ENCODE measurements at regions not wholly inside any gene's neighbourhood (a gene's known extent, or its start where the extent isn't known, plus 50 kb on each side); places are given as distances from the start of the nearest gene placed in this dataset.

- H3K4me2 ChIP-seq (ENCODE audit: insufficient read depth in 1 of 2, low read depth in 2 of 2, low read length in 2 of 2): no peak overlapping the region
- 81% methylated on average over 2 of the region's 2 CpGs; no CpG with 5 or more reads in 1 of the 2 experiments for WGBS, 2 experiments (ENCODE audit: extremely low coverage in 1 of 2, insufficient coverage in 1 of 2, insufficient read length in 1 of 2, insufficient replicate concordance in 2 of 2, low coverage in 1 of 2, low lambda C conversion rate in 2 of 2, missing lambda C conversion rate in 1 of 2)
- no peak overlapping the region for H4K91ac ChIP-seq (replicated peaks; ENCODE audit: insufficient read length, low read length)
- no peak overlapping the region for H3K18ac ChIP-seq (ENCODE audit: extremely low read depth, low read length)
- no peaks in the 10 kb centered on the region for H3K36me3 ChIP-seq (ENCODE audit: control insufficient read depth in 2 of 4, insufficient read depth in 4 of 4, low read length in 3 of 4)
- DNase-seq (ENCODE audit: low read depth in 1 of 2, low spot score in 2 of 2) (no peak), FAIRE-seq (no peak)
- H3K14ac ChIP-seq (ENCODE audit: insufficient read length): no peak overlapping the region
- H2BK12ac ChIP-seq (ENCODE audit: low read depth, low read length): no peak overlapping the region
- no peak overlapping the region for H3K23ac ChIP-seq (ENCODE audit: insufficient read length)
- no peaks in the 10 kb centered on the region for H3K27me3 ChIP-seq (replicated peaks in 1 of 4; ENCODE audit: control insufficient read depth in 3 of 4, extremely low read depth in 1 of 4, insufficient read depth in 3 of 4, low read length in 3 of 4)
- no peak overlapping the region for H2AFZ ChIP-seq (ENCODE audit: low read length)
- no peaks in the 10 kb centered on the region for H3K23me2 ChIP-seq (ENCODE audit: low read depth, low read length)
- no peaks in the 10 kb centered on the region for H3K79me1 ChIP-seq (ENCODE audit: low read depth, low read length)
- H2BK20ac ChIP-seq (ENCODE audit: low read length): no peak overlapping the region
- no peak overlapping the region for H3K4ac ChIP-seq (replicated peaks; ENCODE audit: insufficient read length, low read depth, low read length)
- H3K4me3 ChIP-seq (ENCODE audit: extremely low read depth in 1 of 4, insufficient read depth in 2 of 4, low read depth in 3 of 4, low read length in 4 of 4): no peak overlapping the region
- H3K27ac ChIP-seq (ENCODE audit: low read depth, low read length): no peak overlapping the region
- no peak overlapping the region for H2AK5ac ChIP-seq (ENCODE audit: low read depth, low read length)
- POLR2A ChIA-PET (ENCODE audit: partially characterized antibody): no interaction called here
- no peak overlapping the region for H2BK5ac ChIP-seq (ENCODE audit: low read depth, low read length)
- no peak overlapping the region for H4K8ac ChIP-seq (ENCODE audit: extremely low read depth, insufficient read depth, low read length)
- no peak overlapping the region for H4K5ac ChIP-seq (ENCODE audit: insufficient read length, low read depth, low read length)
- no peaks in the 10 kb centered on the region for H4K20me1 ChIP-seq (replicated peaks in 1 of 2; ENCODE audit: control insufficient read depth in 1 of 2, insufficient read depth in 2 of 2, low read length in 2 of 2)
- no peak overlapping the region for H2BK15ac ChIP-seq (ENCODE audit: low read length)
- H2BK120ac ChIP-seq (replicated peaks; ENCODE audit: low read depth, low read length): no peak overlapping the region
- no peaks in the 10 kb centered on the region for H3K4me1 ChIP-seq (replicated peaks in 1 of 4; ENCODE audit: control insufficient read depth in 3 of 4, insufficient read depth in 4 of 4, low read length in 3 of 4)
- CTCF ChIA-PET (ENCODE audit: partially characterized antibody): interaction anchor here (0.6 to 1.3 kb wide), 4 partner anchors 10 to 48 kb away, joined by 3 to 4 read pairs (median 3); no protein-coding TSS in a partner anchor
- 0 out of 4 replicates have a peak, but pooled peaks cover 0 to 3% of the 10 kb centered on the region in 2 experiments for H3K9me3 ChIP-seq (ENCODE audit: insufficient read depth in 2 of 2, low read depth in 1 of 2, low read length in 1 of 2)
- no peak overlapping the region for H3K56ac ChIP-seq (replicated peaks; ENCODE audit: insufficient read length, low read depth, low read length)
- H3K9ac ChIP-seq (replicated peaks in 1 of 4; ENCODE audit: extremely low read depth in 1 of 4, low read depth in 3 of 4, low read length in 3 of 4): no peak overlapping the region
- TF ChIP-seq SIN3A (conservative IDR thresholded peaks at IDR 0.05 in 1 of 2, IDR thresholded peaks at IDR 0.05 in 1 of 2; ENCODE audit: low read depth in 1 of 2, low read length in 2 of 2) (no peak), TEAD4 (IDR thresholded peaks at IDR 0.05; ENCODE audit: low read depth, low read length) (no peak), POLR2AphosphoS5 (IDR thresholded peaks at IDR 0.05; ENCODE audit: low read depth, low read length) (no peak), E2F6 (IDR thresholded peaks at IDR 0.05) (no peak), CTBP2 (IDR thresholded peaks at IDR 0.05; ENCODE audit: borderline replicate concordance, insufficient read depth, insufficient read length, low read length) (no peak), CREB1 (IDR thresholded peaks at IDR 0.05) (no peak), CBX8 (IDR thresholded peaks at IDR 0.05; ENCODE audit: borderline replicate concordance, low read depth, low read length) (no peak), SP2 (IDR thresholded peaks at IDR 0.05; ENCODE audit: low read length) (no peak), EGR1 (IDR thresholded peaks at IDR 0.05; ENCODE audit: borderline replicate concordance, low read depth, low read length) (no peak), SP4 (IDR thresholded peaks at IDR 0.05; ENCODE audit: low read length) (no peak), NANOG (IDR thresholded peaks at IDR 0.05; ENCODE audit: insufficient read depth, low read depth, low read length, poor library complexity, severe bottlenecking) (no peak)
- no peaks in the 10 kb centered on the region for H3K79me2 ChIP-seq (ENCODE audit: control insufficient read depth in 1 of 2, insufficient read depth in 2 of 2, low read length in 2 of 2)
Measured at GRCh38 chr17:70290770-70291169, 121.4 kb downstream of the KCNJ2 start.
